ENCODE measurements at regions not wholly inside any gene's neighbourhood (a gene's known extent, or its start where the extent isn't known, plus 50 kb on each side); places are given as distances from the start of the nearest gene placed in this dataset.

DNA sequence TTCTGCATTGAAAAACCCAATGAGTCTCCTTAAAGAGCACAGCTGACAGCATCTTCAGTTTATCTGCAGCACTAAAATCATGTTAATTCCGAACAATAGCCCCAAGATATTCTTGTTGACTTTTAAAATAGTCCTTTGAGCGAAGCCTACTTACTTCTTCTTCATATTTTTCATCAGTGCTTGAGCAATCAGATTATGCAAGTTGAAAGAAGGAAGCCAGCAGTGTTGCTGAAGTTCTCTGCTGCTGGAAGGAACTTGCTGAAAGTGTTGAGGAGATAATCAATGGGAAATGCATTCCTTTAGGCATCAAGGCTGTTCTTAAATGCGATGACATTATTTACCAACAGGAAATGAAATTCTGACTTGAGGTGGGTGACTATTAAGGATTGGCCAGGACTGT is 105.9 kb upstream of the SNTG2 start (continued):
- TF ChIP-seq, protein P1, sequence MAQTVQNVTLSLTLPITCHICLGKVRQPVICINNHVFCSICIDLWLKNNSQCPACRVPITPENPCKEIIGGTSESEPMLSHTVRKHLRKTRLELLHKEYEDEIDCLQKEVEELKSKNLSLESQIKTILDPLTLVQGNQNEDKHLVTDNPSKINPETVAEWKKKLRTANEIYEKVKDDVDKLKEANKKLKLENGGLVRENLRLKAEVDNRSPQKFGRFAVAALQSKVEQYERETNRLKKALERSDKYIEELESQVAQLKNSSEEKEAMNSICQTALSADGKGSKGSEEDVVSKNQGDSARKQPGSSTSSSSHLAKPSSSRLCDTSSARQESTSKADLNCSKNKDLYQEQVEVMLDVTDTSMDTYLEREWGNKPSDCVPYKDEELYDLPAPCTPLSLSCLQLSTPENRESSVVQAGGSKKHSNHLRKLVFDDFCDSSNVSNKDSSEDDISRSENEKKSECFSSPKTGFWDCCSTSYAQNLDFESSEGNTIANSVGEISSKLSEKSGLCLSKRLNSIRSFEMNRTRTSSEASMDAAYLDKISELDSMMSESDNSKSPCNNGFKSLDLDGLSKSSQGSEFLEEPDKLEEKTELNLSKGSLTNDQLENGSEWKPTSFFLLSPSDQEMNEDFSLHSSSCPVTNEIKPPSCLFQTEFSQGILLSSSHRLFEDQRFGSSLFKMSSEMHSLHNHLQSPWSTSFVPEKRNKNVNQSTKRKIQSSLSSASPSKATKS (CRISPR knock-in tag; IDR thresholded peaks at IDR 0.05) = no peak

DNA sequence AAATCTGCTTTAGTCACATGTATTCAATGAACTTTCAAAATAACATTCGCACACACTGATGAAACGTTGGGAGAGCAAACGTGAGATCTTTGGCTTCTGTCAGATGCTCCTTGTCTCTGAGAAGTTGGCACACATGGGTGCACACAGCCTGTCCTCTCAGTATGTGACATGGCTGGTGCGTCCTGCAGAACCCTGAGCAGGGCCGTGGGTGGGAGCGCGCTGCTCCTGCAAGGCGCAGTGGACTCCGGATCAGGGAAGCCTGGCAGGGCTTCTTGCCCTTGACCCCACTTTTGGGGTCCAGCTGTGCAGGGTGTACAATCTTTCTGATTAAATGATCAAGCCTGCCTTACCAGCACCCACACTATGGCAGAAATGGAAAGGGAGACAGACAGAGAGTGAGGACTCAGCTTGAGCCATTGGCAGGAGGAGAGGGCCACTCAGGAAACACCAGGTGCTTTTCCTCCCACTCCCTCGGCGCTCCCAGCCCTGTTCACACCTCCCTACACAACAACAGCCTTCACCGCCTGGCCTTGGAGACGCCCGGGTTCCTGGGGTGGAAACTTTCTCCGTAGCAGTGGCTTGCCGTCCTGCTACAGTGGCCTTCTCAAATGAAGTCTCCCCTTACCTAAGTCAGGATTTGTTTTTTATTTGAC is 108.4 kb upstream of the SNTG2 start:
- DNase-seq (ENCODE audit: low spot score) = no peak
- H2AFZ ChIP-seq (ENCODE audit: low read length) = no peak overlapping the region
- no peak for ATAC-seq
- no peaks in the 10 kb centered on the region for H3K79me2 ChIP-seq (ENCODE audit: insufficient read depth, low read length)
- no peaks in the 10 kb centered on the region for H3K36me3 ChIP-seq (replicated peaks in 1 of 2; ENCODE audit: control insufficient read depth in 1 of 2, insufficient read depth in 2 of 2, low read length in 2 of 2)
- no peak for FAIRE-seq
- no peaks in the 10 kb centered on the region for H3K4me1 ChIP-seq (ENCODE audit: insufficient read depth, low read length)
- H3K27me3 ChIP-seq (ENCODE audit: control insufficient read depth in 1 of 2, insufficient read depth in 2 of 2, low read length in 2 of 2) = peaks cover 0 to 5% of the 10 kb centered on the region in 2 experiments; a peak in 2 of 5 replicates
- H3K27ac ChIP-seq (ENCODE audit: extremely low read length, insufficient read depth, low read length) = no peak overlapping the region
- WGBS (ENCODE audit: low lambda C conversion rate) = 38% methylated on average over 16 of the region's 16 CpGs
- H3K4me2 ChIP-seq (ENCODE audit: low read depth, low read length) = no peak overlapping the region
- no peak overlapping the region for H3K9ac ChIP-seq (ENCODE audit: insufficient read depth, low read depth, low read length)
- no peak for TF ChIP-seq SIN3B (IDR thresholded peaks at IDR 0.05; ENCODE audit: low read length)
- TF ChIP-seq RAD51 (IDR thresholded peaks at IDR 0.05; ENCODE audit: borderline replicate concordance) = no peak
- no peak for TF ChIP-seq KLF6 (CRISPR knock-in tag; IDR thresholded peaks at IDR 0.05)
- no peak for TF ChIP-seq CREB1 (IDR thresholded peaks at IDR 0.05)
- no peak for TF ChIP-seq CREB1 (CRISPR knock-in tag; IDR thresholded peaks at IDR 0.05)
- TF ChIP-seq ZFP82 (CRISPR knock-in tag; IDR thresholded peaks at IDR 0.05; ENCODE audit: borderline replicate concordance) = no peak
- TF ChIP-seq, protein P2, sequence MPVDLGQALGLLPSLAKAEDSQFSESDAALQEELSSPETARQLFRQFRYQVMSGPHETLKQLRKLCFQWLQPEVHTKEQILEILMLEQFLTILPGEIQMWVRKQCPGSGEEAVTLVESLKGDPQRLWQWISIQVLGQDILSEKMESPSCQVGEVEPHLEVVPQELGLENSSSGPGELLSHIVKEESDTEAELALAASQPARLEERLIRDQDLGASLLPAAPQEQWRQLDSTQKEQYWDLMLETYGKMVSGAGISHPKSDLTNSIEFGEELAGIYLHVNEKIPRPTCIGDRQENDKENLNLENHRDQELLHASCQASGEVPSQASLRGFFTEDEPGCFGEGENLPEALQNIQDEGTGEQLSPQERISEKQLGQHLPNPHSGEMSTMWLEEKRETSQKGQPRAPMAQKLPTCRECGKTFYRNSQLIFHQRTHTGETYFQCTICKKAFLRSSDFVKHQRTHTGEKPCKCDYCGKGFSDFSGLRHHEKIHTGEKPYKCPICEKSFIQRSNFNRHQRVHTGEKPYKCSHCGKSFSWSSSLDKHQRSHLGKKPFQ (CRISPR knock-in tag; IDR thresholded peaks at IDR 0.05; ENCODE audit: insufficient replicate concordance) = no peak
- no peak for TF ChIP-seq ZSCAN30 (CRISPR knock-in tag; IDR thresholded peaks at IDR 0.05)
- TF ChIP-seq, protein P3, sequence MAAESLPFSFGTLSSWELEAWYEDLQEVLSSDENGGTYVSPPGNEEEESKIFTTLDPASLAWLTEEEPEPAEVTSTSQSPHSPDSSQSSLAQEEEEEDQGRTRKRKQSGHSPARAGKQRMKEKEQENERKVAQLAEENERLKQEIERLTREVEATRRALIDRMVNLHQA (CRISPR knock-in tag; IDR thresholded peaks at IDR 0.05) = no peak
- TF ChIP-seq, protein P4, sequence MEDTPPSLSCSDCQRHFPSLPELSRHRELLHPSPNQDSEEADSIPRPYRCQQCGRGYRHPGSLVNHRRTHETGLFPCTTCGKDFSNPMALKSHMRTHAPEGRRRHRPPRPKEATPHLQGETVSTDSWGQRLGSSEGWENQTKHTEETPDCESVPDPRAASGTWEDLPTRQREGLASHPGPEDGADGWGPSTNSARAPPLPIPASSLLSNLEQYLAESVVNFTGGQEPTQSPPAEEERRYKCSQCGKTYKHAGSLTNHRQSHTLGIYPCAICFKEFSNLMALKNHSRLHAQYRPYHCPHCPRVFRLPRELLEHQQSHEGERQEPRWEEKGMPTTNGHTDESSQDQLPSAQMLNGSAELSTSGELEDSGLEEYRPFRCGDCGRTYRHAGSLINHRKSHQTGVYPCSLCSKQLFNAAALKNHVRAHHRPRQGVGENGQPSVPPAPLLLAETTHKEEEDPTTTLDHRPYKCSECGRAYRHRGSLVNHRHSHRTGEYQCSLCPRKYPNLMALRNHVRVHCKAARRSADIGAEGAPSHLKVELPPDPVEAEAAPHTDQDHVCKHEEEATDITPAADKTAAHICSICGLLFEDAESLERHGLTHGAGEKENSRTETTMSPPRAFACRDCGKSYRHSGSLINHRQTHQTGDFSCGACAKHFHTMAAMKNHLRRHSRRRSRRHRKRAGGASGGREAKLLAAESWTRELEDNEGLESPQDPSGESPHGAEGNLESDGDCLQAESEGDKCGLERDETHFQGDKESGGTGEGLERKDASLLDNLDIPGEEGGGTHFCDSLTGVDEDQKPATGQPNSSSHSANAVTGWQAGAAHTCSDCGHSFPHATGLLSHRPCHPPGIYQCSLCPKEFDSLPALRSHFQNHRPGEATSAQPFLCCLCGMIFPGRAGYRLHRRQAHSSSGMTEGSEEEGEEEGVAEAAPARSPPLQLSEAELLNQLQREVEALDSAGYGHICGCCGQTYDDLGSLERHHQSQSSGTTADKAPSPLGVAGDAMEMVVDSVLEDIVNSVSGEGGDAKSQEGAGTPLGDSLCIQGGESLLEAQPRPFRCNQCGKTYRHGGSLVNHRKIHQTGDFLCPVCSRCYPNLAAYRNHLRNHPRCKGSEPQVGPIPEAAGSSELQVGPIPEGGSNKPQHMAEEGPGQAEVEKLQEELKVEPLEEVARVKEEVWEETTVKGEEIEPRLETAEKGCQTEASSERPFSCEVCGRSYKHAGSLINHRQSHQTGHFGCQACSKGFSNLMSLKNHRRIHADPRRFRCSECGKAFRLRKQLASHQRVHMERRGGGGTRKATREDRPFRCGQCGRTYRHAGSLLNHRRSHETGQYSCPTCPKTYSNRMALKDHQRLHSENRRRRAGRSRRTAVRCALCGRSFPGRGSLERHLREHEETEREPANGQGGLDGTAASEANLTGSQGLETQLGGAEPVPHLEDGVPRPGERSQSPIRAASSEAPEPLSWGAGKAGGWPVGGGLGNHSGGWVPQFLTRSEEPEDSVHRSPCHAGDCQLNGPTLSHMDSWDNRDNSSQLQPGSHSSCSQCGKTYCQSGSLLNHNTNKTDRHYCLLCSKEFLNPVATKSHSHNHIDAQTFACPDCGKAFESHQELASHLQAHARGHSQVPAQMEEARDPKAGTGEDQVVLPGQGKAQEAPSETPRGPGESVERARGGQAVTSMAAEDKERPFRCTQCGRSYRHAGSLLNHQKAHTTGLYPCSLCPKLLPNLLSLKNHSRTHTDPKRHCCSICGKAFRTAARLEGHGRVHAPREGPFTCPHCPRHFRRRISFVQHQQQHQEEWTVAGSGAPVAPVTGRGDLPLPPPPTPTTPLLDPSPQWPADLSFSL (CRISPR knock-in tag; IDR thresholded peaks at IDR 0.05) = no peak
- no peak for TF ChIP-seq MBNL3 (CRISPR knock-in tag; conservative IDR thresholded peaks at IDR 0.05)
- H3K9me3 ChIP-seq (ENCODE audit: low read length) = no peaks in the 10 kb centered on the region
- intact Hi-C loops (cut with micrococcal nuclease; ENCODE audit: unreplicated experiment) (no loop called here), in situ Hi-C loops (cut with HindIII; ENCODE audit: extremely low pct_ligation_motif_present, low pct_unique_long_range_greater_than_20kb) (no loop called here)
- H4K20me1 ChIP-seq (ENCODE audit: insufficient read depth, low read length) = no peaks in the 10 kb centered on the region
- no peak overlapping the region for H3K4me3 ChIP-seq (replicated peaks in 1 of 3; ENCODE audit: insufficient read depth in 1 of 3, low read depth in 2 of 3, low read length in 3 of 3)
- POLR2A ChIA-PET = no interaction called here
- CTCF ChIA-PET (ENCODE audit: low intra/inter-chr PET ratio, low total read pairs) = no interaction called here
- no TSS peak for BruUV-seq (replicated peaks)
